Peyer's patch (tissue), 4 donors: ENCODE measurements at regions not wholly inside any gene's neighbourhood (a gene's known extent, or its start where the extent isn't known, plus 50 kb on each side); places are given as distances from the start of the nearest gene placed in this dataset.

Experiments
- CTCF ChIP-seq, 6 experiments: fragments of 450-650 bp in 4 of 6; fragments of 200-600 bp in 2 of 6; sonication (generic) in 1 of 6; IDR thresholded peaks; one replicate each; pipeline ENCODE4 v1.5.1; 2017 to 2019; ENCODE audit warnings: antibody characterized with exemption in 6 of 6, mild to moderate bottlenecking in 3 of 6, moderate library complexity in 1 of 6
- POLR2A ChIP-seq, 2 donors: fragments of 450-650 bp; IDR thresholded peaks; one replicate each; pipeline ENCODE4 v1.5.1; 2017; ENCODE audit warnings: antibody characterized with exemption in 2 of 2, mild to moderate bottlenecking in 2 of 2, moderate library complexity in 2 of 2

GRCh38 chr2:47276061-47276460, 93.0 kb upstream of the EPCAM start:
- TF ChIP-seq CTCF (IDR thresholded peaks at IDR 0.05) (no peak), POLR2A (IDR thresholded peaks at IDR 0.05) (no peak)
